Suprapubic skin (tissue), 4 donors: ENCODE measurements at regions not wholly inside any gene's neighbourhood (a gene's known extent, or its start where the extent isn't known, plus 50 kb on each side); places are given as distances from the start of the nearest gene placed in this dataset.

Experiments
- EP300 ChIP-seq: sonication (generic); formaldehyde crosslinking; IDR thresholded peaks from one replicate; pipeline ENCODE4 v1.6.1; 2017; ENCODE audit warnings: antibody characterized with exemption
- POLR2A ChIP-seq, 2 donors: fragments of 450-650 bp; IDR thresholded peaks; one replicate each; pipeline ENCODE4 v1.6.1; 2017; ENCODE audit warnings: antibody characterized with exemption in 2 of 2, mild to moderate bottlenecking in 2 of 2, moderate library complexity in 2 of 2
- POLR2AphosphoS5 ChIP-seq, 3 donors: sonication (generic); formaldehyde crosslinking; IDR thresholded peaks; one replicate each; pipeline ENCODE4 v1.6.1; 2017; ENCODE audit warnings: antibody characterized with exemption in 3 of 3
- TF ChIP-seq, protein P1 (sequence below), 2 donors: fragments of 200-600 bp in 1 of 2; fragments of 450-650 bp in 1 of 2; sonication (generic) in 1 of 2; IDR thresholded peaks; one replicate each; pipeline ENCODE4 v1.5.1; 2016 to 2019; ENCODE audit warnings: antibody characterized with exemption in 2 of 2, mild to moderate bottlenecking in 1 of 2, moderate library complexity in 1 of 2

DNA sequence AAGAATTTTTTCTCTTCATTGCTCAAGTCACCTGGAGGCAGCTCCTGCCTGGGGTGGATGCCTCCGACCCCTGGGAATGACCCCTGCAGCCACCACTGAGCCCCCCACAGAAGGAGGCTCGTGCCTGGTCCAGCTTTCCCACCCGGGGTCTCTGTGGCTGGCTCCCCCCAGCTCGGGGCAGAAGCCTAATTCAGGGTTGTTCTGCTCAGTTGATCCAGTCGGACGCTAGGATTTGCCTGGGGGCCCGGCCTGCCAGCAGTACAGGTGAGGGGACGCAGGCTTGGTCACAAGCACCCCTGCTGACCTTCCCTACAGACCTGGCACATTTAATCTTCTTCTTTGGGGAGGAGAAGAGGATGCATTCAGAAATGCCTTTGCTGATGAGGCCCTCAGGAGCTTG is 53.6 kb upstream of the POFUT2 start:
- TF ChIP-seq POLR2A (IDR thresholded peaks at IDR 0.05) = no peak
- TF ChIP-seq, protein P1, sequence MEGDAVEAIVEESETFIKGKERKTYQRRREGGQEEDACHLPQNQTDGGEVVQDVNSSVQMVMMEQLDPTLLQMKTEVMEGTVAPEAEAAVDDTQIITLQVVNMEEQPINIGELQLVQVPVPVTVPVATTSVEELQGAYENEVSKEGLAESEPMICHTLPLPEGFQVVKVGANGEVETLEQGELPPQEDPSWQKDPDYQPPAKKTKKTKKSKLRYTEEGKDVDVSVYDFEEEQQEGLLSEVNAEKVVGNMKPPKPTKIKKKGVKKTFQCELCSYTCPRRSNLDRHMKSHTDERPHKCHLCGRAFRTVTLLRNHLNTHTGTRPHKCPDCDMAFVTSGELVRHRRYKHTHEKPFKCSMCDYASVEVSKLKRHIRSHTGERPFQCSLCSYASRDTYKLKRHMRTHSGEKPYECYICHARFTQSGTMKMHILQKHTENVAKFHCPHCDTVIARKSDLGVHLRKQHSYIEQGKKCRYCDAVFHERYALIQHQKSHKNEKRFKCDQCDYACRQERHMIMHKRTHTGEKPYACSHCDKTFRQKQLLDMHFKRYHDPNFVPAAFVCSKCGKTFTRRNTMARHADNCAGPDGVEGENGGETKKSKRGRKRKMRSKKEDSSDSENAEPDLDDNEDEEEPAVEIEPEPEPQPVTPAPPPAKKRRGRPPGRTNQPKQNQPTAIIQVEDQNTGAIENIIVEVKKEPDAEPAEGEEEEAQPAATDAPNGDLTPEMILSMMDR (IDR thresholded peaks at IDR 0.05) = no peak
- no peak for TF ChIP-seq POLR2AphosphoS5 (IDR thresholded peaks at IDR 0.05)
- no peak for TF ChIP-seq EP300
